Nephron progenitor cell (in vitro differentiated cells): ENCODE measurements at regions not wholly inside any gene's neighbourhood (a gene's known extent, or its start where the extent isn't known, plus 50 kb on each side); places are given as distances from the start of the nearest gene placed in this dataset.

Source experiments
- DNase-seq: peaks from one replicate; pipeline ENCODE4 v3.0.0; 2021
- H3K27ac Mint-ChIP-seq: 2 replicates; pipeline ENCODE4 v1.8.0; 2021; ENCODE audit warnings: mild to moderate bottlenecking, moderate library complexity, mixed read lengths
- H3K27me3 Mint-ChIP-seq: 2 replicates; pipeline ENCODE4 v1.8.0; 2021; ENCODE audit warnings: mild to moderate bottlenecking, low read depth, mixed read lengths; ENCODE audit not compliant: poor library complexity
- H3K36me3 Mint-ChIP-seq: 2 replicates; pipeline ENCODE4 v1.8.0; 2021; ENCODE audit warnings: low read depth, mixed read lengths
- H3K4me1 Mint-ChIP-seq: 2 replicates; pipeline ENCODE4 v1.8.0; 2021; ENCODE audit warnings: mixed read lengths
- H3K4me3 Mint-ChIP-seq: 2 replicates; pipeline ENCODE4 v1.8.0; 2021; ENCODE audit warnings: mild to moderate bottlenecking, moderate library complexity, mixed read lengths
- H3K9me3 Mint-ChIP-seq: 2 replicates; pipeline ENCODE4 v1.8.0; 2021; ENCODE audit warnings: mild to moderate bottlenecking, moderate library complexity, mixed read lengths
- CTCF ChIP-seq: fragments of 200-600 bp; sonication (generic); IDR thresholded peaks from 2 replicates; pipeline ENCODE4 v1.5.0; 2021; ENCODE audit warnings: antibody characterized with exemption

GRCh38 chr4:187889651-187890050, 105.9 kb upstream of the ZFP42 start:
- no peak overlapping the region for H3K27ac Mint-ChIP-seq

GRCh38 chr4:187893418-187893817, 102.2 kb upstream of the ZFP42 start:
- no peak for DNase-seq
- Mint-ChIP-seq H3K27ac (no peak overlapping the region), H3K4me3 (no peak overlapping the region), H3K9me3 (no peaks in the 10 kb centered on the region), H3K36me3 (no peaks in the 10 kb centered on the region), H3K27me3 (peaks cover 5% of the 10 kb centered on the region), H3K4me1 (no peaks in the 10 kb centered on the region)
- TF ChIP-seq CTCF: no peak

More at GRCh38 chr4:187889651-187890050, 105.9 kb upstream of the ZFP42 start:
- no peaks in the 10 kb centered on the region for H3K4me1 Mint-ChIP-seq
- no peak for DNase-seq
- no peaks in the 10 kb centered on the region for H3K36me3 Mint-ChIP-seq
- no peak overlapping the region for H3K4me3 Mint-ChIP-seq
- H3K9me3 Mint-ChIP-seq: peaks cover 6% of the 10 kb centered on the region
- peaks cover 8% of the 10 kb centered on the region for H3K27me3 Mint-ChIP-seq
- no peak for TF ChIP-seq CTCF

GRCh38 chr4:187903106-187903505, 92.5 kb upstream of the ZFP42 start:
- H3K4me1 Mint-ChIP-seq: peaks cover 11% of the 10 kb centered on the region
- no peak for TF ChIP-seq CTCF
- no peaks in the 10 kb centered on the region for H3K27me3 Mint-ChIP-seq
- peaks cover 10% of the 10 kb centered on the region for H3K9me3 Mint-ChIP-seq
- no peak for DNase-seq
- H3K27ac Mint-ChIP-seq: no peak overlapping the region
- no peaks in the 10 kb centered on the region for H3K36me3 Mint-ChIP-seq
- H3K4me3 Mint-ChIP-seq: no peak overlapping the region

- Mint-ChIP-seq H3K4me1 (peaks cover 11% of the 10 kb centered on the region), H3K9me3 (peaks cover 10% of the 10 kb centered on the region), H3K4me3 (no peak overlapping the region), H3K36me3 (no peaks in the 10 kb centered on the region), H3K27ac (no peak overlapping the region), H3K27me3 (no peaks in the 10 kb centered on the region)
- no peak for DNase-seq
- no peak for TF ChIP-seq CTCF
These were observed 91.9 kb upstream of the ZFP42 start for GRCh38 chr4:187903700-187904099.

GRCh38 chr4:187908079-187908561, 87.5 kb upstream of the ZFP42 start:
- no peak for TF ChIP-seq CTCF
- H3K27ac Mint-ChIP-seq: no peak overlapping the region
- no peak for DNase-seq
- H3K4me1 Mint-ChIP-seq: peaks cover 28% of the 10 kb centered on the region
- peaks cover 3% of the 10 kb centered on the region for H3K27me3 Mint-ChIP-seq
- no peak overlapping the region for H3K4me3 Mint-ChIP-seq
- no peaks in the 10 kb centered on the region for H3K36me3 Mint-ChIP-seq
- H3K9me3 Mint-ChIP-seq: no peaks in the 10 kb centered on the region

- Mint-ChIP-seq H3K4me3 (no peak overlapping the region), H3K27ac (no peak overlapping the region), H3K9me3 (no peaks in the 10 kb centered on the region), H3K36me3 (no peaks in the 10 kb centered on the region), H3K27me3 (peaks cover 3% of the 10 kb centered on the region), H3K4me1 (peaks cover 28% of the 10 kb centered on the region)
- DNase-seq: no peak
- no peak for TF ChIP-seq CTCF
These were observed 86.8 kb upstream of the ZFP42 start for GRCh38 chr4:187908731-187909130.
